GM19324 (cell line): ENCODE measurements at regions not wholly inside any gene's neighbourhood (a gene's known extent, or its start where the extent isn't known, plus 50 kb on each side); places are given as distances from the start of the nearest gene placed in this dataset.

Experiments
- ATAC-seq: cut with Tn5 transposase; IDR thresholded peaks from one replicate; pipeline ENCODE4 v1.9.1; 2021; ENCODE audit warnings: mild to moderate bottlenecking, moderate library complexity; ENCODE audit not compliant: unreplicated experiment, low FRiP score

GRCh38 chr20:11301699-11302098 lies 616.0 kb upstream of the BTBD3 start:
- no peak for ATAC-seq

GRCh38 chr20:11302436-11302835 lies 615.3 kb upstream of the BTBD3 start:
- ATAC-seq: no peak

- no peak for ATAC-seq
Observed at GRCh38 chr20:11304795-11305194, 612.9 kb upstream of the BTBD3 start.

GRCh38 chr20:11305406-11305805 lies 612.3 kb upstream of the BTBD3 start:
- ATAC-seq: no peak

GRCh38 chr20:11311659-11312224 lies 606.0 kb upstream of the BTBD3 start:
- no peak for ATAC-seq

- ATAC-seq: no peak
Observed at GRCh38 chr20:11315525-11315924, 602.2 kb upstream of the BTBD3 start.

GRCh38 chr20:11316244-11316643 lies 601.4 kb upstream of the BTBD3 start:
- no peak for ATAC-seq

- no peak for ATAC-seq
Observed at GRCh38 chr20:11320033-11320432, 597.7 kb upstream of the BTBD3 start.

GRCh38 chr20:11323816-11324215 lies 593.9 kb upstream of the BTBD3 start:
- no peak for ATAC-seq

GRCh38 chr20:11324990-11325389 lies 592.7 kb upstream of the BTBD3 start:
- ATAC-seq: no peak

- no peak for ATAC-seq
Observed at GRCh38 chr20:11328839-11329238, 588.9 kb upstream of the BTBD3 start.

GRCh38 chr20:11329271-11329670 lies 588.4 kb upstream of the BTBD3 start:
- ATAC-seq: no peak

GRCh38 chr20:11331096-11331495 lies 586.6 kb upstream of the BTBD3 start:
- no peak for ATAC-seq

- ATAC-seq: no peak
Observed at GRCh38 chr20:11332381-11332780, 585.3 kb upstream of the BTBD3 start.

GRCh38 chr20:11333634-11334033 lies 584.1 kb upstream of the BTBD3 start:
- ATAC-seq: no peak

- ATAC-seq: no peak
Observed at GRCh38 chr20:11337361-11338130, 580.1 kb upstream of the BTBD3 start.

- no peak for ATAC-seq
Observed at GRCh38 chr20:11338496-11339306, 579.0 kb upstream of the BTBD3 start.

GRCh38 chr20:11344939-11345338 lies 572.8 kb upstream of the BTBD3 start:
- ATAC-seq: no peak

GRCh38 chr20:11347738-11348137 lies 570.0 kb upstream of the BTBD3 start:
- no peak for ATAC-seq

GRCh38 chr20:11350126-11351005 lies 567.3 kb upstream of the BTBD3 start:
- no peak for ATAC-seq

GRCh38 chr20:11352041-11352440 lies 565.7 kb upstream of the BTBD3 start:
- ATAC-seq: no peak
